Ureter (tissue), 1 donor: ENCODE measurements at regions not wholly inside any gene's neighbourhood (a gene's known extent, or its start where the extent isn't known, plus 50 kb on each side); places are given as distances from the start of the nearest gene placed in this dataset.

Experiments used
- DNase-seq: peaks from one replicate; pipeline ENCODE4 v3.0.0-alpha.2; 2020; ENCODE audit warnings: low spot score
- donor health status: DM: yes; HTN: yes; CAD: no.

DNA sequence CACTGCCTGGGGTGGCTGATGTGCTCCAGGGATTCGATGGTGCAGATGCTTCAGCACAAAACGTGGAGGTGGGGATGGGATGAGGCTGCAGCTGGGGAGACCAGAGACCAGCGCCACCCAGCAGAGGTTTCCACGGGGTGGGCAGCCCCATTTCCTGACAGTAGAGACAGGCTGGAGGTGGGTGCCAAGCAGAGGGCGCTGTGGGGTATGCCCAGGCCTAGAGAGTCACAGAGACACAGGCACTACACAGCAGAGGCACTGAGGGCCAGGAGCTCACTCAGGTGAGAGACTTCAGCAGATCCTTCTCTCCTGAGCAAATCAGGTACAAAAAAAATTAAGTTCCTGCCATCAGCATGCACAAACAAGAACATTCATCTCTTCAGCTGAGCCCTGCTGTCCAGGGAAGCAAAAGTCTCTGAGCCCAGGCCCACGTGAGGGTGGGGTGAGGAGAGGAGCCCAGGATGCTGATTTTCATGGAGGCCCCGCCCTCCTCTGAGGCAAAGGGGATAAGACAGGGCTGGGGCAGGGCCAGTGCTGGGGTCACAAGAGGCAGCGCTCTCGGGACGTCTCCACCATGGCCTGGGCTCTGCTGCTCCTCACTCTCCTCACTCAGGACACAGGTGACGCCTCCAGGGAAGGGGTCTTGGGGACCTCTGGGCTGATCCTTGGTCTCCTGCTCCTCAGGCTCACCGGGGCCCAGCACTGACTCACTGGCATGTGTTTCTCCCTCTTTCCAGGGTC is 53.1 kb downstream of the GGTLC2 start:
- DNase-seq = no peak

DNA sequence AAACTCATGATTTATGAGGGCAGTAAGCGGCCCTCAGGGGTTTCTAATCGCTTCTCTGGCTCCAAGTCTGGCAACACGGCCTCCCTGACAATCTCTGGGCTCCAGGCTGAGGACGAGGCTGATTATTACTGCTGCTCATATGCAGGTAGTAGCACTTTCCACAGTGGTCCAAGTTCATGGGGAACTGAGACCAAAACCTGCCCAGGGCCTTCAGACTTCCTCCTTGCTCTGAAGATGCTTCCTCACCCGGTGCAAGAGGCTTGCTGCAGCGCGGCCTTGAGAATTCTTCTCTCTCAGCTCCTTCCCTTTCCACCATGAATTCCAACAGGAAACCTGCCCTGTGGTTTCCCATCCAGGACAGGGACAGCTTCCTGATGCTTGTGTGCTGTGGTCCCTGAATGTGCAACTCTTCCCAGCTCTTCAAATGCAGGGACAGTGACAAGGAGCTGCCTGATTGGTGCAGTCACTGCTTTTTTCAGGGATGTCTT is 53.9 kb downstream of the GGTLC2 start:
- DNase-seq = no peak

DNA sequence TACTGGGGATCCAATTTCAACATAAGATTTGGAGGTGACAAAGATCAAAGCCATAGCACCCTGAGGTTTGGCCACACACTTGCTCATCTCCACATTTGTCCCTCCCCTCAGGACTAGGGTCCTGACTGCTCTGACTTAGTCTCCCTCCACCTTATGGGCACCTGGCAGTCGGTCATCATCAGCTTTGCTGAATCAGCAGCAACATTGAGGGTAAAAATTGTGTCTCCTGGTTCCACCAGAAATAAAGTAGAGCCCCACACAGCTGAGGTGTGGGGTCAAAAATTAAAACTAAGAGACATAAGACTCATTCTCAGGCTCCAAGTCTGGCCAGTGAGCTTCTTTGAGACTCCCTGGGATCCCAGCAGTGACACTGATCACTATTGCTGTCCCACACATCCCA is 56.2 kb downstream of the GGTLC2 start:
- DNase-seq = no peak

- DNase-seq = peak; percentile 28
Measured at GRCh38 chr22:22701557-22701956, 57.1 kb downstream of the GGTLC2 start.

- no peak for DNase-seq
Measured at GRCh38 chr22:22702237-22703202, 58.1 kb downstream of the GGTLC2 start.

GRCh38 chr22:22703203-22703570 is 58.8 kb downstream of the GGTLC2 start:
- DNase-seq = peak; percentile 28

GRCh38 chr22:22703715-22704114 is 59.3 kb downstream of the GGTLC2 start:
- DNase-seq = peak; percentile 20

- peak; percentile 23 for DNase-seq
Measured at GRCh38 chr22:22704156-22704946, 59.9 kb downstream of the GGTLC2 start.

DNA sequence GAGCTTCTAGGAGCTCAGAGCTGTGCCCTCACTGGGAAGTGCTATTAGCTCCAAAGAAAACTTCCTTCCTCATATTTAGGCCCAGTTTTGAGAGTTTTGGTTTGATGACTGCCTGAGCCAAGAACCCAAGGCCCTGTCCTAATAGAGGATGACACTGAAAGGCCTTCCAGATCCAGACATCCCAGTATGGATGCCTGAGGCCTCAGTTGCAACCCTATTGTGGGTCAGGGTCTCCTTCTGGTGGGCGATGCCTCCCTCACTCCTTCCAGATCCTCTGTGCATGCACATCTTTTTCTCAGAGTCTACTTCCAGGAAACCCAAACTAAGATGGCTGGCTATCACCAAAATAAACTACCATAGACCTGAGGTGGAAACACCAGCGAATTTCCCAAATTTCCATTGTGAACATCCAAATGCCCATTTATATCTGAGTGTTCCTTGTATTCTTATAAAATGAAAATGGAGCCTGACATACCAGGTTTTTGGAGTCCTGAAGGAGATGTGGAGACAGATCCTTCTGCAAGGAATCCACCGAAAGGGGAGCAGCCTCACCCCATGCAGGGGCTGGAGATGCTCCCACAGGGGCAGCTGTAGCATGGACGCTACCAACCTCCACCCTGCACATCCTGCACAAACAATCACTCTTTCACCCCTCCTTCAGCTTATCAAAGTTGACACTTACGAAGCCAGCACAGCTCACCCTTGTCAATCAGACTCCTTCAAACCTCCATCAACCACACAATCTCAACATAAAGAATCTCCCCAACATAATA is 61.1 kb downstream of the GGTLC2 start:
- DNase-seq = peak; percentile 18

DNA sequence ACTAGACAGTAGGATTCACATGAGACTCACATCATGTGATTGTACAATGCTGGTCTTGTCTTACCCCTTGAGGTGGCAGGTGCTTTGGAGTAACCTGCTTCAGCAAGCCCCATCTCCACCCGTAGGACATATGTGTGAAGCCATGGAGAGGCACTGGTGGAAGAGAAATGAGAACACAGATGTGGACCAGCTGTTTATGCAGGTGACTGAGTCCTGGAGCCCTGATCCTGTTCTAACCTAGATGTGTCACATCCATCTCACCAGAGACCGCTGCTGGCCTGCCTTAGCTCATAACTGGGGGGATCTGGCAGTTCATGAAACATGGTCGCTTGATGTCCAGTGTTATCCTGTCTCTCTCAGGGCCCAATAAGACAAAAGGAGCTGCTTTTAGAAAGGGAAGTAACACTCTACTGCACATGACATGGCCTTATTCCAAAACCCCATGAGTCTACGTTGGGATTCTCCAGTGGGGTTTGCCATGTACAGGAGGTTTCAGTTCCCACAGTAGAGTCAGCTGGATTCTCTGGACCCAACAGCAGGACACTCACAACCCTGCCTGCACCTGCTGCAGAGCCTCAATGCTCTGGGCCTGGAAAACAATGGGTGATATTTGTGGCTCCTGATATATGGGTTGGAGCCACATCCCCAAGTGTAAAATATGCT is 62.0 kb downstream of the GGTLC2 start:
- DNase-seq = peak; percentile 34

GRCh38 chr22:22709719-22710445 is 65.5 kb downstream of the GGTLC2 start:
- no peak for DNase-seq

- peak; percentile 62 for DNase-seq
Measured at GRCh38 chr22:22710719-22711531, 66.5 kb downstream of the GGTLC2 start.

GRCh38 chr22:22711532-22711913 is 67.1 kb downstream of the GGTLC2 start:
- DNase-seq = no peak

DNA sequence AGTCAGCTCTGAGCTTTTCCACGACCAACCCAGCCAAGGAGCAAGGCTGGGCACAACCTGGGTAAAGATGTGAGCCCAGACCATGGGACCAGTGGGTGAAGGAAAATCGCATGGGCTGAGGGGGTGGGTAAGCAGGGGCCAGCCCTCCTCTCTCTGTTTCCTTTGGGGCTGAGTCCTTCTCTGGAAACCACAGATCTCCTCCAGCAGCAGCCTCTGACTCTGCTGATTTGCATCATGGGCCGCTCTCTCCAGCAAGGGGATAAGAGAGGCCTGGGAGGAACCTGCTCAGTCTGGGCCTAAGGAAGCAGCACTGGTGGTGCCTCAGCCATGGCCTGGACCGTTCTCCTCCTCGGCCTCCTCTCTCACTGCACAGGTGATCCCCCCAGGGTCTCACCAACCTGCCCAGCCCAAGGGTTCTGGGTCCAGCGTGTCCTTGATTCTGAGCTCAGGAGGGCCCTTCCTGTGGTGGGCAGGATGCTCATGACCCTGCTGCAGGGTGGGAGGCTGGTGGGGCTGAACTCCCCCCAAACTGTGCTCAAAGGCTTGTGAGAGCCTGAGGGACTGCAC is 67.8 kb downstream of the GGTLC2 start:
- no peak for DNase-seq

GRCh38 chr22:22712666-22713365 is 68.4 kb downstream of the GGTLC2 start:
- no peak for DNase-seq

- DNase-seq = no peak
Measured at GRCh38 chr22:22713416-22713815, 69.0 kb downstream of the GGTLC2 start.

GRCh38 chr22:22714600-22715335 is 70.4 kb downstream of the GGTLC2 start:
- no peak for DNase-seq
